ENCODE measurements at regions not wholly inside any gene's neighbourhood (a gene's known extent, or its start where the extent isn't known, plus 50 kb on each side); places are given as distances from the start of the nearest gene placed in this dataset.

GRCh38 chr2:180312542-180312941, 305.4 kb upstream of the CWC22 start:
- TF ChIP-seq CTCF (IDR thresholded peaks at IDR 0.05) (no peak), POLR2A (IDR thresholded peaks at IDR 0.05) (no peak)

All from lower leg skin (tissue), 3 donors.